Breast epithelium (tissue), 3 donors: ENCODE measurements at regions not wholly inside any gene's neighbourhood (a gene's known extent, or its start where the extent isn't known, plus 50 kb on each side); places are given as distances from the start of the nearest gene placed in this dataset.

Source experiments
- POLR2A ChIP-seq: fragments of 450-650 bp; IDR thresholded peaks from one replicate; pipeline ENCODE4 v1.6.1; 2016; ENCODE audit warnings: antibody characterized with exemption, mild to moderate bottlenecking, moderate library complexity
- POLR2AphosphoS5 ChIP-seq, 3 donors: sonication (generic); formaldehyde crosslinking; IDR thresholded peaks; one replicate each; pipeline ENCODE4 v1.6.1; 2017; ENCODE audit warnings: antibody characterized with exemption in 3 of 3
- TF ChIP-seq, protein P1 (sequence below), 3 donors: fragments of 450-650 bp; IDR thresholded peaks; one replicate each; pipeline ENCODE4 v1.5.1; 2016 to 2017; ENCODE audit warnings: antibody characterized with exemption in 3 of 3, mild to moderate bottlenecking in 3 of 3, moderate library complexity in 3 of 3

DNA sequence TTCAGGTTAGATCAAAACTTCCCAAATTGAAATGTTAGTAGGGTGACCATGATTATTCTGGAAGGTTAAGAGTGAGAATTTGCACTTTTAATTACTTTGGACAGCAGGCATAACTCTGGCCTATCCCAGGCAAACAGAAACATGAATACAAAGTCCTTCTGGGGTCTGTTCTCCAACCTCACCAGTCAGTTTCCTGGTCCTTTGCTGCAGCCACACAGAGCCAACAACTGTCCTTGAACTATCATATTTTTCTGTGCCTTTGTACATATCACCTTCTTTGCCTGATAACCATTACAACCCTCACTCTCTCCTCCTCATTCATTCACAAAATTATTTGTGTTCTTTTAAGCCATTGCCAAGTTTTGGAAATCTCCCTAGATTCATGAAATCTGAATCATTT is 126.0 kb upstream of the GBE1 start:
- TF ChIP-seq, protein P1, sequence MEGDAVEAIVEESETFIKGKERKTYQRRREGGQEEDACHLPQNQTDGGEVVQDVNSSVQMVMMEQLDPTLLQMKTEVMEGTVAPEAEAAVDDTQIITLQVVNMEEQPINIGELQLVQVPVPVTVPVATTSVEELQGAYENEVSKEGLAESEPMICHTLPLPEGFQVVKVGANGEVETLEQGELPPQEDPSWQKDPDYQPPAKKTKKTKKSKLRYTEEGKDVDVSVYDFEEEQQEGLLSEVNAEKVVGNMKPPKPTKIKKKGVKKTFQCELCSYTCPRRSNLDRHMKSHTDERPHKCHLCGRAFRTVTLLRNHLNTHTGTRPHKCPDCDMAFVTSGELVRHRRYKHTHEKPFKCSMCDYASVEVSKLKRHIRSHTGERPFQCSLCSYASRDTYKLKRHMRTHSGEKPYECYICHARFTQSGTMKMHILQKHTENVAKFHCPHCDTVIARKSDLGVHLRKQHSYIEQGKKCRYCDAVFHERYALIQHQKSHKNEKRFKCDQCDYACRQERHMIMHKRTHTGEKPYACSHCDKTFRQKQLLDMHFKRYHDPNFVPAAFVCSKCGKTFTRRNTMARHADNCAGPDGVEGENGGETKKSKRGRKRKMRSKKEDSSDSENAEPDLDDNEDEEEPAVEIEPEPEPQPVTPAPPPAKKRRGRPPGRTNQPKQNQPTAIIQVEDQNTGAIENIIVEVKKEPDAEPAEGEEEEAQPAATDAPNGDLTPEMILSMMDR (IDR thresholded peaks at IDR 0.05), result no peak
- no peak for TF ChIP-seq POLR2A
- TF ChIP-seq POLR2AphosphoS5 (IDR thresholded peaks at IDR 0.05), result no peak
